ENCODE measurements at regions not wholly inside any gene's neighbourhood (a gene's known extent, or its start where the extent isn't known, plus 50 kb on each side); places are given as distances from the start of the nearest gene placed in this dataset.

DNA sequence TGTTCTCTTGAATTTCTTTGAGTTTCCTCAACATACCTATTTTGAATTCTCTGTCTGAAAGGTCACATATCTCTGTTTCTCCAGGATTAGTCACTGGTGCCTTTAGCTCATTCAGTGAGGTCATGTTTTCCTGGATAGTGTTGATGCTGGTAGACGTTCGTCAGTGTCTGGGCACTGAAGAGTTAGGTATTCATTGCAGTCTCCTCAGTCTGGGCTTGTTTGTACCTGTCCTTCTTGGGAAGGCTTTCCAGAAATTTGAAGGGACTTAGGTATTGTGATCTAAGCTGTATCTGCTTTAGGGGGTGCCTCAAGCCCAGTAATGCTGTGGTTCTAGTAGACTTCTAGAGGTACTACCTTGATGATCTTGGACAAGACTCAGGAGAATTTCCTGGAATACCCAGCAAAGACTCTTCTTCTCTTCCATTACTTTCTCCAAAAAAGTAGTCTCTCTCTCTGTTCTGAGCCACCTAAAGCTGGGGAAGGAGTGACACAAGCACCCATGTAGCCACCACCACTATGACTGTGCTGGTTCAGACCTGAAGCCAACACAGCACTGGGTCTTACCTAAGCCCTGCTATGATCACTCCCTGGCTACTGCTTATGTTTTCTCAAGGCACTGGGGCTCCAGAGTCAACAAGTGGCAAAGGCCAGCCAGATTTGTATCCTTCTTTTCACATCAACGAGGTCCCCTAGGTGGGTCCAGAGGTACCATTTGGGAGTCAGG, 852.0 kb downstream of the BCL11A start:
- no peak for TF ChIP-seq GATA2 (IDR thresholded peaks at IDR 0.05; ENCODE audit: low read depth, low read length)
- no peak for TF ChIP-seq GATA3 (IDR thresholded peaks at IDR 0.05; ENCODE audit: low read depth, low read length)

DNA sequence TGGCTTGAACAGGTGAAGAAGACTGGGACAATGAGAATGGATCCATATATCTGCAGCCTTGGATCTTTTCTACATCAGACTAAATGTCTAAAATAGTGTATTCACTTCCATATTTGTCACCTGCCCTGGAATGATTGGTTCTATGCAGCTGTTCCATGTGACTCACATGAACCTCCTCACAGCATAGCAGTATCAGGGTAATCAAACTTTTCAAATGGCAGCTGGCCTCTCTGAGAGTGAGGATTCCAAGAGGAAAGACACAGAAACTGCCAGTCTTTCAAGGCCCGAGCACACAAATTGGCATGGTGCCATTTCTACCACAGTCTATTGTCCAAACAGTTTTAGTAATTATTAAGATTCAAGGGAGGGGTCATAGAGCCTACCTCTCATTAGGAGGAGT, 859.3 kb downstream of the BCL11A start:
- no peak for TF ChIP-seq GATA2 (IDR thresholded peaks at IDR 0.05; ENCODE audit: low read depth, low read length)
- no peak for TF ChIP-seq GATA3 (IDR thresholded peaks at IDR 0.05; ENCODE audit: low read depth, low read length)

DNA sequence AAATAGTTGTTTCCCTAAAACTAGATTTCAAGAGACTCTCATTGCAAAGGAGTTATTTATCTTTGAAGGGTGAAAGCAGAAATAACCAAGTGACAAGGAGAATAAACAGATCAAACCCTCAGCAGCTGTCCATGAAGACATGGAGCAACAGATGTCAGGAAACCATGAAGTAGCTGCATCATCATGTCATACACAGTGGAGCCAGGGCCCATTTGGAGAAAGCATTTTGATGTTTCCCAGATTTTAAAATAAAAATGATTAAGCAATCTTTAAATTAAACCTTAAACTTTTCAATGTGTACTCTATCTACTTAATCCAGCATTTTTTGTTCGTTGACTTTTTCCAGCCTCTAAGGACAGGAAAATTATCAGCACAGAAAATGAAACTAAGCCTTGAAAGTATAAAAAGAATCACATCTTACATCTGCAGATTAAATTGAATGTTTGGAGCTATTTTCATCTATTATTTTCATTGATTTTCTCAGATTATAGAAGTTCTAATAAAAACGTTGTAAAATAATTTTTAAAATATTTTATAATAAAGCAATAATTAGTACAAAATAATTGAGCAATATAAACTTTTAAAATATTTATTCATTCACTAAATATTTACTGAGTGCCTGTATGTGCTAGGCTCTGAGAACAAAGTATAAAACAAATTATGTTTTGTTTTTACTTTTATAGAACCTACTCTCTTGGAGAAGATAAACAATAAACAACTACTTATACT, 860.1 kb downstream of the BCL11A start:
- TF ChIP-seq GATA3 (IDR thresholded peaks at IDR 0.05; ENCODE audit: low read depth, low read length) (no peak), GATA2 (IDR thresholded peaks at IDR 0.05; ENCODE audit: low read depth, low read length) (no peak)

GRCh38 chr2:59691518-59692190, 861.8 kb downstream of the BCL11A start:
- TF ChIP-seq GATA3 (IDR thresholded peaks at IDR 0.05; ENCODE audit: low read depth, low read length) (no peak), GATA2 (IDR thresholded peaks at IDR 0.05; ENCODE audit: low read depth, low read length) (no peak)

GRCh38 chr2:59690849-59691248, 862.6 kb downstream of the BCL11A start:
- no peak for TF ChIP-seq GATA2 (IDR thresholded peaks at IDR 0.05; ENCODE audit: low read depth, low read length)
- no peak for TF ChIP-seq GATA3 (IDR thresholded peaks at IDR 0.05; ENCODE audit: low read depth, low read length)

DNA sequence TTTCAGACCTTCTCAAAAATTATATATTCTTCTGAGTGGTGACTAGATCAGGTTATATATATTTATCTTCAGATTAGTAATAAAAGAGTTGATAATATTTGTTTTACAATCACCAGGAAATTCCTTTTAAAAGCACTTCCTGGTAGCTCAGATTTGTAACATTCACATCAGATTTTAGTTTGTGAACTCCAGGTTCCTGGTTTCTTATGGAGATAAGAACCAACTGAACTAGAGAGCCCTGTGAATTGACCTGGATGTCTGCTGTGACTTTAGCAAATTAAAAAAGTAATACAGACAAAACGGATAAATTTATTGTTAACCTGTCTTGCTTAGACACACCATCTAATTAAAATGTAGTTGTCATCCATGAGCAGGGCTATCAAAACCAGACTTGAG, 868.7 kb downstream of the BCL11A start:
- TF ChIP-seq GATA3 (IDR thresholded peaks at IDR 0.05; ENCODE audit: low read depth, low read length) (no peak), GATA2 (IDR thresholded peaks at IDR 0.05; ENCODE audit: low read depth, low read length) (no peak)

GRCh38 chr2:59684116-59684770, 869.2 kb downstream of the BCL11A start:
- TF ChIP-seq GATA2 (IDR thresholded peaks at IDR 0.05; ENCODE audit: low read depth, low read length), result no peak
- TF ChIP-seq GATA3 (IDR thresholded peaks at IDR 0.05; ENCODE audit: low read depth, low read length), result no peak

DNA sequence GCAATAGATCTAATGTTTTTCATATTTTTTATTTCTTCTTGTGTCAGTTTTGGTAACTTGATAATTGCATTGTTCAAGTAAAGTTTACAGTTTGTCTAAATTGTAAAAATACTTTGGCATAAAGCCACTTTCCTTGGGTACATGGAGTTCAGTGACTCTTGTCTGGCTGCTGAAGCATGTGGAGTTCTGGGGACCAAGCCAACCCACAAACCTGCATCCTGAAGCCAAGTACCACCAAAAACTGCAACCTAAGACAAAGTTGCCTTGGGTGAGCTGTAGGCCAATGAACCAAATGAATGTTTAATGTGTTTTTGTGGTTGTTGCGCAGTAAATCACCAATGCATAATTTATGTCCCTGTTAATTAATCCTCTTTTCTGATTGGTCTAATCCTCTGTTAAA, 872.6 kb downstream of the BCL11A start:
- TF ChIP-seq GATA2 (IDR thresholded peaks at IDR 0.05; ENCODE audit: low read depth, low read length), result no peak
- no peak for TF ChIP-seq GATA3 (IDR thresholded peaks at IDR 0.05; ENCODE audit: low read depth, low read length)

DNA sequence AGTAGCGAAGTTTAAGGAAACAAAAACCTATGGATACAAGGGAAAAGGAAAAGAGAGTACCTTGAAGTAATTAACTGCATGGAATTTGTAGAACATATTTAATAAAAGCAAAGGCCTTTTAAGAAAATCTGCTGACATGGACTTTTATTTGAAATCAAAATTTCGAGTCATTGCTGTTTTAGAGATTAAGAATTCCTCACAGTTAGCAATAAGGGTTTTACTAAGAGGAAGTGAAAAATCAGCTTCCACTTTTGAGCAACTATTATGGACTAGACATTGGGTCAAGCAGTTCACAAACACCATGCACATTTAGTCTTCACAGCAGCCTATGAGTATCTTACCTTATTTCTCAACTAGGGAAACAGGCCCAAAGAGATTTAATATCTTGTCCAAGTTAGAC, 876.3 kb downstream of the BCL11A start:
- TF ChIP-seq GATA3 (IDR thresholded peaks at IDR 0.05; ENCODE audit: low read depth, low read length), result no peak

GRCh38 chr2:59674100-59674499, 879.4 kb downstream of the BCL11A start:
- no peak for TF ChIP-seq GATA3 (IDR thresholded peaks at IDR 0.05; ENCODE audit: low read depth, low read length)
- no peak for TF ChIP-seq GATA2 (IDR thresholded peaks at IDR 0.05; ENCODE audit: low read depth, low read length)

- TF ChIP-seq GATA3 (IDR thresholded peaks at IDR 0.05; ENCODE audit: low read depth, low read length) (no peak), GATA2 (IDR thresholded peaks at IDR 0.05; ENCODE audit: low read depth, low read length) (no peak)
Observed at GRCh38 chr2:59665021-59665420, 888.4 kb downstream of the BCL11A start.

DNA sequence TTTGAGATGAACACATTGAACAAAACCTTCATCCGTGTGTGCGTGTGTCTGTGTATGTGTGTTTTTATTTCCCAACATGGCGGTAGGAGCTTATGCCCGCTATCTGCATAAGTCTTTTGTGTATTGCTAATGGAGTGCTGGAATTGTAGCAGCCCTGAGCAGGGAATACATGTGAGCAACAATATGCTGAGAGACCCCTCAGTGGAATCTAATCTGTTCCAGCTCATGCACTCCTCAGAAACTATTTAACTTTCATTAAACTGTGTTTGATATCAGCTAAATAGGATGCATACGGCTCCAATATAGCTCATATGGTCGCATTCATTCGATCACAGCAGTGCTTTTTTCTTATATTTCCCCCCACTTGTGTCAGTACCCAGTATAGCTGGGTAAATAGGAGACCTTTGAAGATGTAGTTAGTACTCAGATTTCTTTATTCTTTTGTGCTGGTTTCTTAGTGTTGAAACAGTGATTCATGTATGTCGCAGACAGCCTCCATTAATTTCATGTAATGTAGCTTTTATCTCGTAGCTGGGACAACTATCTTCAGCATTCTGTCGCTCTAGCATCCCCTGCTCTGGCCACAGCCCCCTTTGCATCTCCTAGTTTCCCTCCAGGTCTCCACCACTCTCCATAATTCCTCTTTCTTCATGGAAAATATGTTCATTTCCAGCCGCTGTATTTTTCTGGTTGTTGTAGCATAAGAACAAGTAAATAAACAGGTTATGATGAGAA, 891.2 kb downstream of the BCL11A start:
- TF ChIP-seq GATA3 (IDR thresholded peaks at IDR 0.05; ENCODE audit: low read depth, low read length), result 0 out of 2 replicates have a peak, but pooled peaks have one; percentile 32
- peak; percentile 79 for TF ChIP-seq GATA2 (IDR thresholded peaks at IDR 0.05; ENCODE audit: low read depth, low read length)

GRCh38 chr2:59660262-59660661, 893.2 kb downstream of the BCL11A start:
- TF ChIP-seq GATA2 (IDR thresholded peaks at IDR 0.05; ENCODE audit: low read depth, low read length) (no peak), GATA3 (IDR thresholded peaks at IDR 0.05; ENCODE audit: low read depth, low read length) (no peak)
